Activated CD4-positive, CD25-positive, alpha-beta regulatory T cell treated with anti-CD3 and anti-CD28 coated beads, Interleukin-2, amount 50 U/mL, for 72 hours (primary cell): ENCODE measurements at regions not wholly inside any gene's neighbourhood (a gene's known extent, or its start where the extent isn't known, plus 50 kb on each side); places are given as distances from the start of the nearest gene placed in this dataset.
"Not testable (repeated sequence)": the region's sequence is repeated elsewhere in the genome, so short reads cannot be mapped to it uniquely, and the experiment has no call there.

Experiments
- DNase-seq: peaks from one replicate; pipeline ENCODE4 v3.0.0; 2021

GRCh38 chr12:4822572-4822971 lies 87.1 kb upstream of the KCNA1 start:
- DNase-seq: no peak

- DNase-seq: no peak
Measured at GRCh38 chr12:4824380-4824779, 85.3 kb upstream of the KCNA1 start.

- DNase-seq: no peak
Measured at GRCh38 chr12:4825011-4825858, 84.5 kb upstream of the KCNA1 start.

- DNase-seq: no peak
Measured at GRCh38 chr12:4826909-4827308, 82.8 kb upstream of the KCNA1 start.

GRCh38 chr12:4828176-4828575 lies 81.5 kb upstream of the KCNA1 start:
- DNase-seq: no peak

GRCh38 chr12:4829161-4829792 lies 80.4 kb upstream of the KCNA1 start:
- no peak for DNase-seq

GRCh38 chr12:4829793-4830162 lies 79.9 kb upstream of the KCNA1 start:
- no peak for DNase-seq

GRCh38 chr12:4830556-4831210 lies 79.0 kb upstream of the KCNA1 start:
- DNase-seq: no peak

GRCh38 chr12:4833053-4833452 lies 76.7 kb upstream of the KCNA1 start:
- DNase-seq: no peak

- DNase-seq: no peak
Measured at GRCh38 chr12:4833524-4833923, 76.2 kb upstream of the KCNA1 start.

- DNase-seq: not testable (repeated sequence)
Measured at GRCh38 chr12:4842401-4842800, 67.3 kb upstream of the KCNA1 start.

GRCh38 chr12:4843907-4844306 lies 65.8 kb upstream of the KCNA1 start:
- no peak for DNase-seq

- DNase-seq: no peak
Measured at GRCh38 chr12:4847713-4848112, 62.0 kb upstream of the KCNA1 start.

GRCh38 chr12:4849115-4849541 lies 60.6 kb upstream of the KCNA1 start:
- DNase-seq: no peak

- no peak for DNase-seq
Measured at GRCh38 chr12:4849795-4850345, 59.8 kb upstream of the KCNA1 start.

- DNase-seq: no peak
Measured at GRCh38 chr12:4850857-4851380, 58.8 kb upstream of the KCNA1 start.

GRCh38 chr12:4852308-4852707 lies 57.4 kb upstream of the KCNA1 start:
- no peak for DNase-seq

GRCh38 chr12:4852911-4853310 lies 56.8 kb upstream of the KCNA1 start:
- DNase-seq: no peak

GRCh38 chr12:4855121-4855924 lies 54.4 kb upstream of the KCNA1 start:
- DNase-seq: no peak

GRCh38 chr12:4856596-4856995 lies 53.1 kb upstream of the KCNA1 start:
- no peak for DNase-seq

- DNase-seq: peak; percentile 71
Measured at GRCh38 chr12:4857472-4858291, 52.0 kb upstream of the KCNA1 start.

GRCh38 chr12:4858386-4858785 lies 51.3 kb upstream of the KCNA1 start:
- no peak for DNase-seq
